Thyroid gland (tissue), 4 donors: ENCODE measurements at regions not wholly inside any gene's neighbourhood (a gene's known extent, or its start where the extent isn't known, plus 50 kb on each side); places are given as distances from the start of the nearest gene placed in this dataset.

Experiments
- CTCF ChIP-seq, 6 experiments: fragments of 200-600 bp in 3 of 6; fragments of 450-650 bp in 3 of 6; sonication (generic) in 3 of 6; IDR thresholded peaks; one replicate each; pipeline ENCODE4 v1.5.1; 2016 to 2019; ENCODE audit warnings: antibody characterized with exemption in 6 of 6, mild to moderate bottlenecking in 2 of 6, inconsistent platforms in 1 of 6, moderate library complexity in 1 of 6
- POLR2A ChIP-seq, 2 donors: fragments of 450-650 bp; IDR thresholded peaks; one replicate each; pipeline ENCODE4 v1.6.1; 2017; ENCODE audit warnings: antibody characterized with exemption in 2 of 2, mild to moderate bottlenecking in 2 of 2, moderate library complexity in 1 of 2

GRCh38 chr10:7085147-7085912, 325.5 kb downstream of the SFMBT2 start:
- TF ChIP-seq POLR2A (IDR thresholded peaks at IDR 0.05) (no peak), CTCF (IDR thresholded peaks at IDR 0.05) (no peak)
